ENCODE measurements at regions not wholly inside any gene's neighbourhood (a gene's known extent, or its start where the extent isn't known, plus 50 kb on each side); places are given as distances from the start of the nearest gene placed in this dataset.

DNA sequence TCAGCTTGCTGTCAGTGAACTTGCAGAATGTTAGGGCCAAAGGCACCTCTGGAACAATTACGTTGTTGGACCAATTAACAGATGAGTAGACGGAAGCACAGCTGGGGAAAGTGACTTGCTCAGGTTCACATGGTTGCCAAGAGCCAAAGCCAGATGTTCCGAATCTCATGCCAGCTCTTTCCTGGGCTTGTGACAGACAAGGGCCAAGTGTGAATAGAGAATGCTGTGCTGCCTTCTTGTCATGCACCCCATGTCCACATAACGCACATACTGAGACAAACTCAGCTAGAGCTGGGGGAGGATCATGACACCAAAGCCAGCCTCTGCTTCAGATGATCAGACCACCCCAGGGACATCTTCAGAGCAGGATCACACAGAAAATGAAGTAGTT, 616.3 kb downstream of the INSC start:
- no peak overlapping the region for H3K4me3 ChIP-seq (ENCODE audit: low read depth in 1 of 3, low read length in 3 of 3)
- DNase-seq: no peak
- no peaks in the 10 kb centered on the region for H3K4me1 ChIP-seq (ENCODE audit: control insufficient read depth in 3 of 3, insufficient read depth in 2 of 3, low read depth in 1 of 3, low read length in 2 of 3)
- H3K27ac ChIP-seq (ENCODE audit: low read depth in 1 of 3, low read length in 2 of 3): no peak overlapping the region
- FAIRE-seq: no peak
- no peaks in the 10 kb centered on the region for H3K27me3 ChIP-seq (ENCODE audit: control insufficient read depth in 3 of 3, insufficient read depth in 3 of 3, low read length in 3 of 3)
- no peaks in the 10 kb centered on the region for H3K9me3 ChIP-seq (ENCODE audit: control insufficient read depth in 2 of 2, insufficient read depth in 1 of 2, low read depth in 1 of 2, low read length in 1 of 2)
- WGBS, 3 donors: 65 to 90% (median 70%) methylated on average over 4 of the region's 4 CpGs
- H3K36me3 ChIP-seq (ENCODE audit: control insufficient read depth in 3 of 3, insufficient read depth in 2 of 3, low read depth in 1 of 3, low read length in 3 of 3): no peaks in the 10 kb centered on the region

DNA sequence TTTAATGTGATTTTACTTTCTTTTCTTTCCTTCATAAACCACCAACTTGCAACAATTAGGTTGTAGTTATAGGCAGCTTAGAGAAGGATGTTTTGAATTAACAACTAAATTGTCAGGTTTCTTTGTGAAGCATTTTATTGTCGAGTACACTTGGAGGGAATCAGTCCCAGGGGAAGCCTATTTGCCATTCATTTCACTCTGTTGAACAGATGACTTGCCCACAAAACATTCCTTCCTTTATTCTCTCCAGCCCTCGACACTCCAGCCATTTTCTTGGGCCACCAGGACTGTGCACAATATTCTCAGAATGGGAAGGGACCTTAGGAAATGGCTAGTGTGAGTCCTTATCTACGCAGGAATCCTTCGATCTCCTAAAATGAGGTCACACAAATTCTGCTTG, 620.6 kb downstream of the SOX6 start:
- H3K4me1 ChIP-seq (ENCODE audit: control insufficient read depth in 3 of 3, insufficient read depth in 2 of 3, low read depth in 1 of 3, low read length in 2 of 3): no peaks in the 10 kb centered on the region
- no peaks in the 10 kb centered on the region for H3K9me3 ChIP-seq (ENCODE audit: control insufficient read depth in 2 of 2, insufficient read depth in 1 of 2, low read depth in 1 of 2, low read length in 1 of 2)
- H3K27ac ChIP-seq (ENCODE audit: low read depth in 1 of 3, low read length in 2 of 3): no peak overlapping the region
- H3K4me3 ChIP-seq (ENCODE audit: low read depth in 1 of 3, low read length in 3 of 3): no peak overlapping the region
- no peak for FAIRE-seq
- H3K27me3 ChIP-seq (ENCODE audit: control insufficient read depth in 3 of 3, insufficient read depth in 3 of 3, low read length in 3 of 3): no peaks in the 10 kb centered on the region
- no peaks in the 10 kb centered on the region for H3K36me3 ChIP-seq (ENCODE audit: control insufficient read depth in 3 of 3, insufficient read depth in 2 of 3, low read depth in 1 of 3, low read length in 3 of 3)
- DNase-seq: no peak
- WGBS, 3 donors: 76 to 94% (median 80%) methylated on average over 4 of the region's 4 CpGs

DNA sequence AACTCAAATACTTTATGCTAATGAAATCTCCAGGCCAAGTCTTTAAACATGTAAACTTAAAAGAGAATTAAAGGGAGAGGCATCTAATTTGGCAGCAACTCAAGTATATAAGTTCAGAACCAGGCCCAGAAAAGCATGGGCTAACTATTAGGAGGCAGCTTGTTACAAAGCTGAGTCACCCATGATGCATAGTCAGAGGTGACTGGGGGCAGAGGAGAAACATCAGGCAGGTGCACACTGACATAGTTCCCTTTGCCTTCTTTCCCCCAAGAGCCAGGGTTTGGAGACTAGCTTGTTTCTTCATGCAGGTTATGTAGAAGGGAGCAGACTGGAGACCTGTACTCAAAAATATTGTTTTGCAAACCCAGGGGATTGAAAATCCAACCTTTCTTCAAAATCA, 619.0 kb downstream of the SOX6 start:
- no peaks in the 10 kb centered on the region for H3K27me3 ChIP-seq (ENCODE audit: control insufficient read depth in 3 of 3, insufficient read depth in 3 of 3, low read length in 3 of 3)
- no peaks in the 10 kb centered on the region for H3K9me3 ChIP-seq (ENCODE audit: control insufficient read depth in 2 of 2, insufficient read depth in 1 of 2, low read depth in 1 of 2, low read length in 1 of 2)
- FAIRE-seq: no peak
- H3K4me3 ChIP-seq (ENCODE audit: low read depth in 1 of 3, low read length in 3 of 3): no peak overlapping the region
- H3K27ac ChIP-seq (ENCODE audit: low read depth in 1 of 3, low read length in 2 of 3): no peak overlapping the region
- H3K36me3 ChIP-seq (ENCODE audit: control insufficient read depth in 3 of 3, insufficient read depth in 2 of 3, low read depth in 1 of 3, low read length in 3 of 3): no peaks in the 10 kb centered on the region
- peaks cover 0 to 2% (median 0%) of the 10 kb centered on the region in 3 donors for H3K4me1 ChIP-seq (ENCODE audit: control insufficient read depth in 3 of 3, insufficient read depth in 2 of 3, low read depth in 1 of 3, low read length in 2 of 3)
- no peak for DNase-seq

DNA sequence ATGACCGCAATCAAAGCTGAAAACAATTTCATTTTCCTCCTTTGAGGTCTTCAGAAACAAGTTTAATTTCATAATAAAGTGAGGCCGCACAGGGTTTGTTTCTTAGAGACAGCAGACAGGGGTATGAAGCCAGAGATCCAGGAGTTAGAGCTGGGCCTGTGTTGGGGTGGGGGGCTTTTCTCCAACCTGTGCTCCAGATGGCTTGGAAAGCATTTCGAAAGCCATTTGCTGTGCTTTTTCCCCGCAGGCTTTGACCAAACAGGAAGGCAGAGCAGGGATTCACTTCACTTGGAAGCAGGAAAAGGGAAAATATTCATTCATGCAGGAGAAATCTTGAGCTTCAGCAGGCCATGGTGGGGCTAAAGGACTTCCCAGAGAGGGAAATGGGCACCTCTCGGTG, 617.4 kb downstream of the SOX6 start:
- Histone ChIP-seq H3K4me1 (ENCODE audit: control insufficient read depth in 3 of 3, insufficient read depth in 2 of 3, low read depth in 1 of 3, low read length in 2 of 3) (peaks cover 2 to 8% (median 5%) of the 10 kb centered on the region in 3 donors), H3K27me3 (ENCODE audit: control insufficient read depth in 3 of 3, insufficient read depth in 3 of 3, low read length in 3 of 3) (no peaks in the 10 kb centered on the region), H3K4me3 (ENCODE audit: low read depth in 1 of 3, low read length in 3 of 3) (no peak overlapping the region), H3K27ac (ENCODE audit: low read depth in 1 of 3, low read length in 2 of 3) (no peak overlapping the region), H3K9me3 (ENCODE audit: control insufficient read depth in 2 of 2, insufficient read depth in 1 of 2, low read depth in 1 of 2, low read length in 1 of 2) (no peaks in the 10 kb centered on the region), H3K36me3 (ENCODE audit: control insufficient read depth in 3 of 3, insufficient read depth in 2 of 3, low read depth in 1 of 3, low read length in 3 of 3) (no peaks in the 10 kb centered on the region)
- no peak for FAIRE-seq
- WGBS, 3 donors: 75 to 95% (median 86%) methylated on average over 5 of the region's 5 CpGs
- DNase-seq: no peak

DNA sequence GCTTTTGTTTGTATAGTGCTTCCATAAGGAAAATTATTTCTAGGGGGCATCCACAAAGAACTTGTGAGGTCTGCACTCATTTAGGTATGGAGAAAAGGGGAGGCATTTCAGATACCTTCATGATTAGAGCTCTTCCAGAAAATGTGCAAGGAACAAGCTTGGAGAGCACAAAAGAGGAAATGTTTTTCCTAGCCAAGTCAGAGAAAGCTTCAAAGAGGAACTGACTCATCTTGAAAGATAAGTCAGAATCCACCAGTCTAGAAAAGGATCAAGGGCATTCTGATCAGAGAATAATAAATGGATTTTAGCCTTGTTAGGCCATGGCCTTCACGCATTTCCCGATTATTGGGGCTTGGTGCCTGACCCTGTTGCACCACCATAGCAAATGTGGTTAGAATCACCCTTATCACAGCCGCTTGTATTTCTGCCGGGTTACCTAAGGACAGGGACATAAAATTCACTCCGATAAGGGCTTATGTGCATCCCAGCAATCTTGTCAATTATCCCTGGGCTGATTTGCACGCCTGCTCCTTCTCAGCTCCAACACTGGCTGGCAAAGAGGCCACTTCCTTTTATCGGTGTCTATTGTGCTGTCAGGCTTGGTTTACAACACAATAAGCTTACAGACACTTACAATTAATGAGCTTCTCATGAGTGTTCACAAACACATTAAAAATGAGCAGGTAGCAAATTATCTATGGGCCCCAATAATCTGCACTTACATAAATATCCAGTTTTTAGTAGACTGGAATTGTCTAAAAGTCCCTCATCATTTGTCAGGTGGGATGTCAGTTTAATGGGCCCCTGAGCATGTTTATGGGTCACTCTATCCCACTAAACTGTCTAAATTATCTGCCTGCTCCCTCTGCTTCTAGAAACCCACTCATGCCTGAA, 613.5 kb downstream of the SOX6 start:
- Histone ChIP-seq H3K4me1 (ENCODE audit: control insufficient read depth in 3 of 3, insufficient read depth in 2 of 3, low read depth in 1 of 3, low read length in 2 of 3) (peaks cover 2 to 8% (median 8%) of the 10 kb centered on the region in 3 donors), H3K36me3 (ENCODE audit: control insufficient read depth in 3 of 3, insufficient read depth in 2 of 3, low read depth in 1 of 3, low read length in 3 of 3) (no peaks in the 10 kb centered on the region), H3K9me3 (ENCODE audit: control insufficient read depth in 2 of 2, insufficient read depth in 1 of 2, low read depth in 1 of 2, low read length in 1 of 2) (peaks cover 0 to 7% of the 10 kb centered on the region in 2 donors), H3K27ac (ENCODE audit: low read depth in 1 of 3, low read length in 2 of 3) (no peak overlapping the region), H3K4me3 (ENCODE audit: low read depth in 1 of 3, low read length in 3 of 3) (no peak overlapping the region), H3K27me3 (ENCODE audit: control insufficient read depth in 3 of 3, insufficient read depth in 3 of 3, low read length in 3 of 3) (no peaks in the 10 kb centered on the region)
- FAIRE-seq: no peak
- 16 to 43% (median 30%) methylated on average over 7 of the region's 7 CpGs for WGBS, 3 donors
- DNase-seq: peak; percentile 41

DNA sequence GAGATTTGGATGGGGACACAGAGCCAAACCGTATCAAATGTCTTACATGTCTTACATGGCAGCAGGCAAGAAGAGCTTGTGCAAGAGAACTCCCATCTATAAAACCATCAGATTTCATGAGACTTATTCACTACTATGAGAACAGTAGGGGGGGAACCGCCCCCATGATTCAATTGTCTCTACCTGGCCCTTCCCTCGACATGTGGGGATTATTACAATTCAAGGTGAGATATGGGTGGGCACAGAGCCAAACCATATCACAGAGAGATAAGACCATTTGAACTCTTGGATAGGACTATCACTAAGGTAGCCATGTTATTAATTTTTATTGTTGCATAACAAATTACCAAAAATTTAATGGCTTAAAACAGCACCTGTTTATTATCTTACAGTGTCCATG, 611.7 kb downstream of the SOX6 start:
- Histone ChIP-seq H3K27me3 (ENCODE audit: control insufficient read depth in 3 of 3, insufficient read depth in 3 of 3, low read length in 3 of 3) (no peaks in the 10 kb centered on the region), H3K9me3 (ENCODE audit: control insufficient read depth in 2 of 2, insufficient read depth in 1 of 2, low read depth in 1 of 2, low read length in 1 of 2) (peaks cover 0 to 7% of the 10 kb centered on the region in 2 donors), H3K27ac (ENCODE audit: low read depth in 1 of 3, low read length in 2 of 3) (no peak overlapping the region), H3K36me3 (ENCODE audit: control insufficient read depth in 3 of 3, insufficient read depth in 2 of 3, low read depth in 1 of 3, low read length in 3 of 3) (no peaks in the 10 kb centered on the region), H3K4me1 (ENCODE audit: control insufficient read depth in 3 of 3, insufficient read depth in 2 of 3, low read depth in 1 of 3, low read length in 2 of 3) (peaks cover 2 to 8% (median 8%) of the 10 kb centered on the region in 3 donors), H3K4me3 (ENCODE audit: low read depth in 1 of 3, low read length in 3 of 3) (no peak overlapping the region)
- 24 to 59% (median 33%) methylated on average over 3 of the region's 3 CpGs for WGBS, 3 donors
- FAIRE-seq: no peak
- DNase-seq: peak; percentile 27 to 78

DNA sequence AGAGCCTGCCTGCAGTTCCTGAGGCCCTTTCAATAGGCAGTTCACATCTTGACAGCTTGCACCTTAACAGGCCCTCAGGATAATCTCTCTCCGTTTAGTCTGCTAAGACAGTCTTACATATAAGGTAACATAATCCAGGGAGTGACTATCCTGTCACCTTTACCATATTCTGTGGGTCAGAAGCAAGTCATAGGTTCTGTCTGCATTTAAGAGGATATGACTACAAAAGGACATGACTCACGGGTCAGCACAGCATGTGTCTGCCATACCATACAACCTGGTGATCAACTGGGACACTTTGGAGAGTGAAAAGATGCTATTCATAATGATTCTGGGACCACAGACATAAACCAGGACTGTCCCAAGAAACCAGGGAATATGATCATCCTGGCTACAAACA, 611.1 kb downstream of the SOX6 start:
- DNase-seq (peak in 1 of 2 donors; percentile 6), FAIRE-seq (no peak)
- peaks cover 0 to 7% of the 10 kb centered on the region in 2 donors for H3K9me3 ChIP-seq (ENCODE audit: control insufficient read depth in 2 of 2, insufficient read depth in 1 of 2, low read depth in 1 of 2, low read length in 1 of 2)
- H3K4me1 ChIP-seq (ENCODE audit: control insufficient read depth in 3 of 3, insufficient read depth in 2 of 3, low read depth in 1 of 3, low read length in 2 of 3): peaks cover 2 to 8% (median 8%) of the 10 kb centered on the region in 3 donors
- 37 to 71% (median 68%) methylated on average over 2 of the region's 2 CpGs for WGBS, 3 donors
- H3K36me3 ChIP-seq (ENCODE audit: control insufficient read depth in 3 of 3, insufficient read depth in 2 of 3, low read depth in 1 of 3, low read length in 3 of 3): no peaks in the 10 kb centered on the region
- no peak overlapping the region for H3K4me3 ChIP-seq (ENCODE audit: low read depth in 1 of 3, low read length in 3 of 3)
- H3K27ac ChIP-seq (ENCODE audit: low read depth in 1 of 3, low read length in 2 of 3): no peak overlapping the region
- H3K27me3 ChIP-seq (ENCODE audit: control insufficient read depth in 3 of 3, insufficient read depth in 3 of 3, low read length in 3 of 3): no peaks in the 10 kb centered on the region

DNA sequence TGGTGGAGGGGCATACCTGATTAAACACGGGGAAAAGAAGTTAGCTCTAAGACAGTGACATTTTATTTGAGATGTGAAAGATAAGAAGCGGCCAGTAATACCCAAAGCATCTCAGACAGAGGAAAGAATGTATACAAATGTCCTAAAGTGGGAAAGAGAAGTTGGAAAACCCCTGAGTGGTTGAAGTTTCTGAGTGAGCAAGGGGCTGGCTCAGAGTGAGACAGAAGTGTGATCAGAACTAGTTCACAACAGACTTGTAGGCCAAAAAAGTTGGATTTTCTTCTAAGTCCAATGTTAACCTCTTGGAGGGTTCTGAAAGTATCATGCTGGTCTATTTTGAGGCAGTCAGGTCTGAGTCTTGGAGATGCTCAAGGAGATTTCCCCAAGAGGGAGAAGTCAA, 608.7 kb downstream of the SOX6 start:
- Histone ChIP-seq H3K27ac (ENCODE audit: low read depth in 1 of 3, low read length in 2 of 3) (no peak overlapping the region), H3K27me3 (ENCODE audit: control insufficient read depth in 3 of 3, insufficient read depth in 3 of 3, low read length in 3 of 3) (no peaks in the 10 kb centered on the region), H3K4me3 (ENCODE audit: low read depth in 1 of 3, low read length in 3 of 3) (no peak overlapping the region), H3K9me3 (ENCODE audit: control insufficient read depth in 2 of 2, insufficient read depth in 1 of 2, low read depth in 1 of 2, low read length in 1 of 2) (peaks cover 0 to 7% of the 10 kb centered on the region in 2 donors), H3K4me1 (ENCODE audit: control insufficient read depth in 3 of 3, insufficient read depth in 2 of 3, low read depth in 1 of 3, low read length in 2 of 3) (peaks cover 2 to 8% (median 3%) of the 10 kb centered on the region in 3 donors), H3K36me3 (ENCODE audit: control insufficient read depth in 3 of 3, insufficient read depth in 2 of 3, low read depth in 1 of 3, low read length in 3 of 3) (no peaks in the 10 kb centered on the region)
- 63 to 86% (median 75%) methylated on average over 2 of the region's 2 CpGs for WGBS, 3 donors
- FAIRE-seq (no peak), DNase-seq (no peak)

DNA sequence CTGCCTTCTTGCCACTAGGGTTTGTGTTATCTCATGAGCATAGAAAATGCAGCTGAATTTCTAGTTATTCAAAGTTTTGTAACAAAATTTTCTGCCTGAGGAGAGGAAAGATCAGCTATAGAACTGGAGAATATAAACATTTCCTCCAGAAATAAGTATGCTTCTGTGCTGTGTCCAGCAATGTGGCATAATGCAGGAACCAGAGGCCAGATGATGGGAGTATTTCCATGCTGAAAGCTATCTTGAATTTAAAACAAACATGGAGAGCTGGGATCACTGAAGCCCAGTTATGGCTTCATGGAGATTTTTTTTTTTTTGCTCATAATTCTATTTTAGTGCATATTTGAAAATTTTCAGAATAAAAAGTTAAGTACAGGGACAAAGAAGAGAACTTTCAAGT, 608.2 kb downstream of the SOX6 start:
- H3K4me3 ChIP-seq (ENCODE audit: low read depth in 1 of 3, low read length in 3 of 3): no peak overlapping the region
- FAIRE-seq (no peak), DNase-seq (no peak)
- no peak overlapping the region for H3K27ac ChIP-seq (ENCODE audit: low read depth in 1 of 3, low read length in 2 of 3)
- no peaks in the 10 kb centered on the region for H3K36me3 ChIP-seq (ENCODE audit: control insufficient read depth in 3 of 3, insufficient read depth in 2 of 3, low read depth in 1 of 3, low read length in 3 of 3)
- peaks cover 0 to 8% (median 2%) of the 10 kb centered on the region in 3 donors for H3K4me1 ChIP-seq (ENCODE audit: control insufficient read depth in 3 of 3, insufficient read depth in 2 of 3, low read depth in 1 of 3, low read length in 2 of 3)
- peaks cover 0 to 7% of the 10 kb centered on the region in 2 donors for H3K9me3 ChIP-seq (ENCODE audit: control insufficient read depth in 2 of 2, insufficient read depth in 1 of 2, low read depth in 1 of 2, low read length in 1 of 2)
- H3K27me3 ChIP-seq (ENCODE audit: control insufficient read depth in 3 of 3, insufficient read depth in 3 of 3, low read length in 3 of 3): no peaks in the 10 kb centered on the region

Measured in small intestine (tissue), 7 donors.